Caco-2 (cell line): ENCODE measurements at regions not wholly inside any gene's neighbourhood (a gene's known extent, or its start where the extent isn't known, plus 50 kb on each side); places are given as distances from the start of the nearest gene placed in this dataset.

Experiments used
- BruUV-seq: library from RNA; stranded (reverse); fragments of 400-500 nt; replicated peaks from 2 replicates; lab custom pipeline; 2021; lab: Mats Ljungman, UMichigan
- CTCF ChIA-PET: fragments of 300-600 bp; sonication (Branson Sonifier 250); formaldehyde crosslinking; loops from one replicate; lab custom pipeline; 2022; ENCODE audit warnings: antibody characterized with exemption; lab: Charles Lee
- POLR2A ChIA-PET: fragments of 300-600 bp; sonication (Branson Sonifier 250); formaldehyde crosslinking; loops from one replicate; lab custom pipeline; 2022; ENCODE audit warnings: antibody characterized with exemption; lab: Charles Lee
- DNase-seq, 2 experiments: peaks; one replicate each; pipeline versions ENCODE4 v3.0.0 to v3.0.0-alpha.2; 2020 to 2022
- H3K27me3 ChIP-seq: replicated peaks from 2 replicates; pipeline ENCODE4 v1.6.0; 2011; ENCODE audit warnings: low read length; ENCODE audit not compliant: control insufficient read depth, insufficient read depth
- H3K36me3 ChIP-seq: 2 replicates; pipeline ENCODE4 v1.5.1; 2011; ENCODE audit warnings: low read length; ENCODE audit not compliant: control insufficient read depth, insufficient read depth
- H3K4me1 ChIP-seq: fragments of 250-450 bp; sonication (Bioruptor Pico); 2 replicates; pipeline ENCODE4 v1.5.1; 2020; ENCODE audit warnings: mild to moderate bottlenecking
- H3K4me3 ChIP-seq: 2 replicates; pipeline ENCODE4 v1.5.1; 2011; ENCODE audit warnings: low read depth, mild to moderate bottlenecking, control low read depth, low read length
- H3K9me3 ChIP-seq: fragments of 250-450 bp; sonication (Bioruptor Pico); 2 replicates; pipeline ENCODE4 v1.5.1; 2020; ENCODE audit warnings: mild to moderate bottlenecking, moderate library complexity
- H3K27ac Mint-ChIP-seq: one replicate; pipeline ENCODE4 v1.8.0; 2022; ENCODE audit warnings: mixed read lengths; ENCODE audit not compliant: unreplicated experiment
- H3K27me3 Mint-ChIP-seq: one replicate; pipeline ENCODE4 v1.8.0; 2022; ENCODE audit warnings: mixed read lengths; ENCODE audit not compliant: insufficient read depth, unreplicated experiment
- H3K36me3 Mint-ChIP-seq: one replicate; pipeline ENCODE4 v1.8.0; 2022; ENCODE audit warnings: mild to moderate bottlenecking, mixed read lengths; ENCODE audit not compliant: insufficient read depth, unreplicated experiment
- H3K4me1 Mint-ChIP-seq: one replicate; pipeline ENCODE4 v1.8.0; 2022; ENCODE audit warnings: low read depth, mixed read lengths; ENCODE audit not compliant: unreplicated experiment
- H3K4me3 Mint-ChIP-seq: one replicate; pipeline ENCODE4 v1.8.0; 2022; ENCODE audit warnings: mild to moderate bottlenecking, moderate library complexity, mixed read lengths; ENCODE audit not compliant: unreplicated experiment
- H3K9me3 Mint-ChIP-seq: one replicate; pipeline ENCODE4 v1.8.0; 2022; ENCODE audit warnings: mixed read lengths; ENCODE audit not compliant: unreplicated experiment
- intact Hi-C: fragments of 100-400 bp; cut with micrococcal nuclease; formaldehyde crosslinking; loops from one replicate; pipeline ENCODE4 v1.10.0; 2022; ENCODE audit not compliant: unreplicated experiment
- TF ChIP-seq, protein P1 (sequence below), 2 experiments: fragments of 200-600 bp in 1 of 2; IDR thresholded peaks; 1 replicate in 1 of 2; 2 replicates in 1 of 2; pipeline versions ENCODE4 v1.5.1 to v1.8.0; 2011 to 2022; ENCODE audit warnings: antibody characterized with exemption in 1 of 2, control low read depth in 1 of 2, inconsistent platforms in 1 of 2, low read depth in 1 of 2, low read length in 1 of 2, mild to moderate bottlenecking in 1 of 2, moderate library complexity in 1 of 2; ENCODE audit not compliant: insufficient read depth in 1 of 2, severe bottlenecking in 1 of 2, unreplicated experiment in 1 of 2

DNA sequence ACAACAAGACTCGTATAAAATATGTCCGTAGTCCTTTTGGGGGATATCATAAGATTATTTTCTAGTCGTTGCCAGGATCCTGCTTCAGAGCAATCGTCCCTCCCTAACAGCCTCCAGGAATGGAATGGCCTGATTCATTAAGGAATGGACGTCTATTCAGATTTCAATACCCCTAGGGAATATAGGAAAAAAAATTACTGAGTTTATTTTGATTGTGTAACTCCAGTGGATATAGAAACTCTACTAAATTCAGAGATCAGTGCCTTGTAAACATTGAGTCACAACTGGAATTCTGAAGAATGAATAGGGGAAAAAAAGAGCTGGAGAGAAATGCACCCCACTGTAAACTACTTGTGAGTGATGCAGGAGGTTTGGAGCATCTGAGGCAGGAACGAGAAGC lies 1171.5 kb upstream of the GOT2 start:
- TF ChIP-seq, protein P1, sequence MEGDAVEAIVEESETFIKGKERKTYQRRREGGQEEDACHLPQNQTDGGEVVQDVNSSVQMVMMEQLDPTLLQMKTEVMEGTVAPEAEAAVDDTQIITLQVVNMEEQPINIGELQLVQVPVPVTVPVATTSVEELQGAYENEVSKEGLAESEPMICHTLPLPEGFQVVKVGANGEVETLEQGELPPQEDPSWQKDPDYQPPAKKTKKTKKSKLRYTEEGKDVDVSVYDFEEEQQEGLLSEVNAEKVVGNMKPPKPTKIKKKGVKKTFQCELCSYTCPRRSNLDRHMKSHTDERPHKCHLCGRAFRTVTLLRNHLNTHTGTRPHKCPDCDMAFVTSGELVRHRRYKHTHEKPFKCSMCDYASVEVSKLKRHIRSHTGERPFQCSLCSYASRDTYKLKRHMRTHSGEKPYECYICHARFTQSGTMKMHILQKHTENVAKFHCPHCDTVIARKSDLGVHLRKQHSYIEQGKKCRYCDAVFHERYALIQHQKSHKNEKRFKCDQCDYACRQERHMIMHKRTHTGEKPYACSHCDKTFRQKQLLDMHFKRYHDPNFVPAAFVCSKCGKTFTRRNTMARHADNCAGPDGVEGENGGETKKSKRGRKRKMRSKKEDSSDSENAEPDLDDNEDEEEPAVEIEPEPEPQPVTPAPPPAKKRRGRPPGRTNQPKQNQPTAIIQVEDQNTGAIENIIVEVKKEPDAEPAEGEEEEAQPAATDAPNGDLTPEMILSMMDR (IDR thresholded peaks at IDR 0.05; ENCODE audit: insufficient read depth in 1 of 2, low read depth in 1 of 2, low read length in 1 of 2, severe bottlenecking in 1 of 2, unreplicated experiment in 1 of 2) = no peak
- Histone ChIP-seq H3K9me3 (no peaks in the 10 kb centered on the region), H3K36me3 (no peaks in the 10 kb centered on the region), H3K4me1 (no peaks in the 10 kb centered on the region), H3K4me3 (no peak overlapping the region), H3K27me3 (no peaks in the 10 kb centered on the region)
- Mint-ChIP-seq H3K4me3 (no peak overlapping the region), H3K27ac (no peak overlapping the region), H3K9me3 (no peaks in the 10 kb centered on the region), H3K27me3 (no peaks in the 10 kb centered on the region), H3K36me3 (no peaks in the 10 kb centered on the region), H3K4me1 (no peaks in the 10 kb centered on the region)
- no TSS peak for BruUV-seq
- no peak for DNase-seq
- CTCF ChIA-PET = no interaction called here
- intact Hi-C loops = no loop called here
- POLR2A ChIA-PET = no interaction called here

- no peaks in the 10 kb centered on the region for H3K4me1 ChIP-seq
- Mint-ChIP-seq H3K27ac (no peak overlapping the region), H3K4me1 (no peaks in the 10 kb centered on the region), H3K27me3 (no peaks in the 10 kb centered on the region), H3K36me3 (no peaks in the 10 kb centered on the region), H3K4me3 (no peak overlapping the region), H3K9me3 (no peaks in the 10 kb centered on the region)
- intact Hi-C loops = no loop called here
- no peaks in the 10 kb centered on the region for H3K27me3 ChIP-seq
- ChIA-PET POLR2A (no interaction called here), CTCF (no interaction called here)
- no TSS peak for BruUV-seq
- H3K4me3 ChIP-seq = no peak overlapping the region
- H3K9me3 ChIP-seq = no peaks in the 10 kb centered on the region
- TF ChIP-seq, protein P1 (IDR thresholded peaks at IDR 0.05; ENCODE audit: insufficient read depth in 1 of 2, low read depth in 1 of 2, low read length in 1 of 2, severe bottlenecking in 1 of 2, unreplicated experiment in 1 of 2) = no peak
- no peak for DNase-seq
- no peaks in the 10 kb centered on the region for H3K36me3 ChIP-seq
Measured at GRCh38 chr16:59905131-59905530, 1171.0 kb upstream of the GOT2 start.

DNA sequence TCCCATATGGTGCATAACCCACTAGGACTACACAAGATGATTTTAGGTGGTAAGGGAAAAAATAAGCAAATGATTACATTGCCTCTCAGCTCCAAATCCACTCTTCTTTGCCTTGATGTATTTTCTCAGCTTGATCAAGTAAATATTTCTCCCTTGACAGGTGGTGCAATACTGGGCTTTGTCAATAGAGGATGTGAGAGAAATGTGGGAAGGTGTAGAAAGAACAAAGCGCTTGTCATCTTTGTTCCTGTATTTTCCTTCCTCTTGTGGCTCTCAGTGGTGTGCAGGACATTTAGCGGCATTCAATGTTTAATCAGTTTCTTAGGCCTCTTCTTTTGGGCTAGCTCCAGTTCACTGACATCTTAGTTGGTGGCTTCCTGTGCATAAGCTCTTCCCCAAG lies 1165.8 kb upstream of the GOT2 start:
- Histone ChIP-seq H3K4me1 (no peaks in the 10 kb centered on the region), H3K27me3 (no peaks in the 10 kb centered on the region), H3K36me3 (no peaks in the 10 kb centered on the region), H3K4me3 (no peak overlapping the region), H3K9me3 (no peaks in the 10 kb centered on the region)
- Mint-ChIP-seq H3K9me3 (no peaks in the 10 kb centered on the region), H3K4me3 (no peak overlapping the region), H3K4me1 (no peaks in the 10 kb centered on the region), H3K27ac (no peak overlapping the region), H3K27me3 (peaks cover 2% of the 10 kb centered on the region), H3K36me3 (no peaks in the 10 kb centered on the region)
- DNase-seq = no peak
- ChIA-PET CTCF (no interaction called here), POLR2A (no interaction called here)
- no TSS peak for BruUV-seq
- TF ChIP-seq, protein P1 (IDR thresholded peaks at IDR 0.05; ENCODE audit: insufficient read depth in 1 of 2, low read depth in 1 of 2, low read length in 1 of 2, severe bottlenecking in 1 of 2, unreplicated experiment in 1 of 2) = no peak
- intact Hi-C loops = no loop called here
